Panc1 (cell line): ENCODE measurements at regions not wholly inside any gene's neighbourhood (a gene's known extent, or its start where the extent isn't known, plus 50 kb on each side); places are given as distances from the start of the nearest gene placed in this dataset.

Experiments
- ATAC-seq: fragments of 200-7000 bp; cut with Tn5 transposase; 2 replicates; pipeline ENCODE4 v1.9.1; 2020; ENCODE audit warnings: mild to moderate bottlenecking, moderate library complexity
- BruUV-seq: library from RNA; stranded (reverse); fragments of 400-500 nt; replicated peaks from 2 replicates; lab custom pipeline; 2021; lab: Mats Ljungman, UMichigan
- CTCF ChIA-PET: fragments of 300-600 bp; sonication (Branson Sonifier 250); formaldehyde crosslinking; loops from one replicate; lab custom pipeline; 2022; ENCODE audit warnings: antibody characterized with exemption; lab: Charles Lee
- POLR2A ChIA-PET: fragments of 300-600 bp; sonication (Branson Sonifier 250); formaldehyde crosslinking; loops from one replicate; lab custom pipeline; 2022; ENCODE audit warnings: antibody characterized with exemption; lab: Charles Lee
- DNase-seq: peaks from one replicate; pipeline ENCODE4 v3.0.0-alpha.2; 2010; ENCODE audit warnings: low read depth, low spot score
- H3K27ac ChIP-seq: 2 replicates; pipeline ENCODE4 v1.5.1; 2011; ENCODE audit warnings: mild to moderate bottlenecking, low read length, inconsistent platforms
- H3K27me3 ChIP-seq: fragments of 200-500 bp; sonication (Bioruptor generic); 2 replicates; pipeline ENCODE4 v1.6.0; 2014; ENCODE audit warnings: low read length, inconsistent platforms; ENCODE audit not compliant: control insufficient read depth, insufficient read depth
- H3K36me3 ChIP-seq: fragments of 200-500 bp; sonication (Bioruptor generic); 2 replicates; pipeline ENCODE4 v1.5.1; 2014; ENCODE audit warnings: inconsistent platforms, mild to moderate bottlenecking, low read length, moderate library complexity; ENCODE audit not compliant: control insufficient read depth, insufficient read depth
- H3K4me1 ChIP-seq: 2 replicates; pipeline ENCODE4 v1.5.1; 2011; ENCODE audit warnings: inconsistent platforms, mild to moderate bottlenecking, low read length, moderate library complexity; ENCODE audit not compliant: control insufficient read depth, insufficient read depth
- H3K4me3 ChIP-seq, 2 experiments: 2 replicates each; pipeline ENCODE4 v1.5.1; 2011 to 2012; ENCODE audit warnings: low read depth in 2 of 2, low read length in 2 of 2, mild to moderate bottlenecking in 2 of 2, inconsistent platforms in 1 of 2, moderate library complexity in 1 of 2
- H3K9me3 ChIP-seq: fragments of 200-500 bp; sonication (Bioruptor generic); 2 replicates; pipeline ENCODE4 v1.5.1; 2014; ENCODE audit warnings: low read depth, mild to moderate bottlenecking, inconsistent platforms, low read length, moderate library complexity; ENCODE audit not compliant: control insufficient read depth, insufficient read depth
- CTCF ChIP-seq: fragments of 450-650 bp; IDR thresholded peaks from 2 replicates; pipeline ENCODE4 v1.5.1; 2017; ENCODE audit warnings: mild to moderate bottlenecking
- POLR2AphosphoS5 ChIP-seq: IDR thresholded peaks from 2 replicates; pipeline ENCODE4 v1.6.1; 2012; ENCODE audit warnings: mild to moderate bottlenecking, low read depth, low read length, moderate library complexity
- REST ChIP-seq, 2 experiments: IDR thresholded peaks; 2 replicates each; pipeline ENCODE4 v1.6.1; 2011 to 2012; ENCODE audit warnings: low read depth in 2 of 2, control low read depth in 1 of 2, low read length in 1 of 2, mild to moderate bottlenecking in 1 of 2, moderate library complexity in 1 of 2; ENCODE audit not compliant: insufficient read depth in 1 of 2
- SIN3A ChIP-seq: IDR thresholded peaks from 2 replicates; pipeline ENCODE4 v1.6.1; 2012; ENCODE audit warnings: low read depth, mild to moderate bottlenecking, low read length, moderate library complexity, borderline replicate concordance; ENCODE audit not compliant: insufficient read depth
- TCF7L2 ChIP-seq: IDR thresholded peaks from 2 replicates; pipeline ENCODE4 v1.6.1; 2011; ENCODE audit warnings: mild to moderate bottlenecking, low read depth, low read length, inconsistent platforms
- in situ Hi-C: cut with HindIII; loops from 2 replicates; pipeline ENCODE4 v1.10.0; 2016; ENCODE audit warnings: low sequenced_read_pairs, low pct_unique_long_range_greater_than_20kb
- intact Hi-C: fragments of 100-400 bp; cut with micrococcal nuclease; formaldehyde crosslinking; loops from one replicate; pipeline ENCODE4 v1.10.0; 2022; ENCODE audit not compliant: unreplicated experiment

GRCh38 chr10:29791773-29792172 is 157.0 kb upstream of the SVIL start:
- BruUV-seq, result no TSS peak
- peaks cover 21% of the 10 kb centered on the region for H3K4me1 ChIP-seq
- ChIA-PET POLR2A (no interaction called here), CTCF (no interaction called here)
- no peak overlapping the region for H3K4me3 ChIP-seq
- H3K36me3 ChIP-seq, result no peaks in the 10 kb centered on the region
- ATAC-seq, result no peak
- TF ChIP-seq POLR2AphosphoS5 (no peak), CTCF (no peak), TCF7L2 (no peak), REST (IDR thresholded peaks at IDR 0.05; ENCODE audit: insufficient read depth in 1 of 2, low read depth in 2 of 2, low read length in 1 of 2) (no peak), SIN3A (no peak)
- peaks cover 10% of the 10 kb centered on the region; the same call in 1 of the 2 replicates for H3K9me3 ChIP-seq
- peak overlapping the region; percentile 25; the same call in 1 of the 2 replicates for H3K27ac ChIP-seq
- no peaks in the 10 kb centered on the region for H3K27me3 ChIP-seq
- no peak for DNase-seq
- intact Hi-C loops, result no loop called here
- in situ Hi-C loops, result no loop called here

- Histone ChIP-seq H3K4me1 (peaks cover 10% of the 10 kb centered on the region; the same call in 1 of the 2 replicates), H3K36me3 (no peaks in the 10 kb centered on the region), H3K27me3 (no peaks in the 10 kb centered on the region), H3K27ac (no peak overlapping the region), H3K9me3 (peaks cover 10% of the 10 kb centered on the region; the same call in 1 of the 2 replicates), H3K4me3 (no peak overlapping the region)
- ATAC-seq, result no peak
- BruUV-seq, result no TSS peak
- POLR2A ChIA-PET, result no interaction called here
- intact Hi-C loops, result no loop called here
- no peak for DNase-seq
- TF ChIP-seq POLR2AphosphoS5, result no peak
- no peak for TF ChIP-seq REST (IDR thresholded peaks at IDR 0.05; ENCODE audit: insufficient read depth in 1 of 2, low read depth in 2 of 2, low read length in 1 of 2)
- in situ Hi-C loops, result no loop called here
- CTCF ChIA-PET, result no interaction called here
Observed at GRCh38 chr10:29790207-29790606, 155.4 kb upstream of the SVIL start.
